Immature natural killer cell (primary cell): ENCODE measurements at regions not wholly inside any gene's neighbourhood (a gene's known extent, or its start where the extent isn't known, plus 50 kb on each side); places are given as distances from the start of the nearest gene placed in this dataset.

Experiments
- DNase-seq, 3 donors: peaks; one replicate each; pipeline ENCODE4 v3.0.0; 2022; ENCODE audit warnings: mixed read lengths in 1 of 3
- H3K27ac Mint-ChIP-seq, 6 donors: one replicate each; pipeline ENCODE4 v1.8.0; 2020; ENCODE audit warnings: mixed read lengths in 6 of 6, mild to moderate bottlenecking in 5 of 6, inconsistent platforms in 4 of 6, moderate library complexity in 3 of 6
- H3K27me3 Mint-ChIP-seq, 3 donors: one replicate each; pipeline ENCODE4 v1.8.0; 2020 to 2021; ENCODE audit warnings: low read depth in 3 of 3, mild to moderate bottlenecking in 3 of 3, mixed read lengths in 3 of 3, moderate library complexity in 3 of 3, inconsistent platforms in 1 of 3
- H3K36me3 Mint-ChIP-seq, 3 donors: one replicate each; pipeline ENCODE4 v1.8.0; 2020; ENCODE audit warnings: mixed read lengths in 3 of 3, inconsistent platforms in 2 of 3, mild to moderate bottlenecking in 2 of 3
- H3K4me1 Mint-ChIP-seq, 2 donors: one replicate each; pipeline ENCODE4 v1.8.0; 2020; ENCODE audit warnings: inconsistent platforms in 2 of 2, mild to moderate bottlenecking in 2 of 2, mixed read lengths in 2 of 2, moderate library complexity in 1 of 2
- H3K4me3 Mint-ChIP-seq, 5 donors: one replicate each; pipeline ENCODE4 v1.8.0; 2020; ENCODE audit warnings: mild to moderate bottlenecking in 5 of 5, mixed read lengths in 5 of 5, inconsistent platforms in 3 of 5, moderate library complexity in 3 of 5
- H3K9me3 Mint-ChIP-seq, 6 donors: one replicate each; pipeline ENCODE4 v1.8.0; 2020; ENCODE audit warnings: mild to moderate bottlenecking in 6 of 6, mixed read lengths in 6 of 6, inconsistent platforms in 4 of 6, moderate library complexity in 3 of 6

- DNase-seq, result no peak
- Mint-ChIP-seq H3K9me3 (peaks cover 0 to 11% (median 3%) of the 10 kb centered on the region in 6 donors), H3K4me3 (no peak overlapping the region), H3K27me3 (no peaks in the 10 kb centered on the region), H3K4me1 (no peaks in the 10 kb centered on the region), H3K36me3 (no peaks in the 10 kb centered on the region), H3K27ac (no peak overlapping the region)
Measured at GRCh38 chr9:118331622-118332045, 627.4 kb downstream of the TLR4 start.

GRCh38 chr9:118336250-118336942 lies 632.2 kb downstream of the TLR4 start:
- no peak for DNase-seq
- no peak overlapping the region for H3K27ac Mint-ChIP-seq
- no peaks in the 10 kb centered on the region for H3K4me1 Mint-ChIP-seq
- H3K36me3 Mint-ChIP-seq, result no peaks in the 10 kb centered on the region
- peaks cover 0 to 11% (median 3%) of the 10 kb centered on the region in 6 donors for H3K9me3 Mint-ChIP-seq
- H3K4me3 Mint-ChIP-seq, result no peak overlapping the region
- peaks cover 0 to 2% (median 0%) of the 10 kb centered on the region in 3 donors for H3K27me3 Mint-ChIP-seq

GRCh38 chr9:118336943-118337330 lies 632.7 kb downstream of the TLR4 start:
- no peak for DNase-seq

GRCh38 chr9:118360036-118360435 lies 655.8 kb downstream of the TLR4 start:
- H3K9me3 Mint-ChIP-seq, result peaks cover 0 to 19% (median 3%) of the 10 kb centered on the region in 6 donors
- no peaks in the 10 kb centered on the region for H3K27me3 Mint-ChIP-seq
- H3K4me1 Mint-ChIP-seq, result no peaks in the 10 kb centered on the region
- no peak overlapping the region for H3K27ac Mint-ChIP-seq
- no peak for DNase-seq
- H3K4me3 Mint-ChIP-seq, result no peak overlapping the region
- H3K36me3 Mint-ChIP-seq, result no peaks in the 10 kb centered on the region

More at GRCh38 chr9:118336943-118337330, 632.7 kb downstream of the TLR4 start:
- Mint-ChIP-seq H3K4me1 (no peaks in the 10 kb centered on the region), H3K4me3 (no peak overlapping the region), H3K9me3 (peaks cover 0 to 7% (median 2%) of the 10 kb centered on the region in 6 donors), H3K27ac (no peak overlapping the region), H3K27me3 (peaks cover 0 to 2% (median 0%) of the 10 kb centered on the region in 3 donors), H3K36me3 (no peaks in the 10 kb centered on the region)

- Mint-ChIP-seq H3K36me3 (no peaks in the 10 kb centered on the region), H3K9me3 (peaks cover 0 to 19% (median 6%) of the 10 kb centered on the region in 6 donors), H3K4me1 (no peaks in the 10 kb centered on the region), H3K4me3 (no peak overlapping the region), H3K27ac (no peak overlapping the region), H3K27me3 (no peaks in the 10 kb centered on the region)
- no peak for DNase-seq
Measured at GRCh38 chr9:118362123-118362522, 657.9 kb downstream of the TLR4 start.

- Mint-ChIP-seq H3K27me3 (no peaks in the 10 kb centered on the region), H3K36me3 (no peaks in the 10 kb centered on the region), H3K4me3 (no peak overlapping the region), H3K9me3 (peaks cover 0 to 19% (median 6%) of the 10 kb centered on the region in 6 donors), H3K27ac (no peak overlapping the region), H3K4me1 (no peaks in the 10 kb centered on the region)
- DNase-seq, result no peak
Measured at GRCh38 chr9:118362596-118362995, 658.4 kb downstream of the TLR4 start.

GRCh38 chr9:118364266-118365106 lies 660.3 kb downstream of the TLR4 start:
- Mint-ChIP-seq H3K36me3 (no peaks in the 10 kb centered on the region), H3K4me1 (no peaks in the 10 kb centered on the region), H3K4me3 (no peak overlapping the region), H3K27ac (no peak overlapping the region), H3K27me3 (no peaks in the 10 kb centered on the region), H3K9me3 (peaks cover 0 to 19% (median 6%) of the 10 kb centered on the region in 6 donors)
- DNase-seq, result no peak

- H3K27me3 Mint-ChIP-seq, result no peaks in the 10 kb centered on the region
- no peaks in the 10 kb centered on the region for H3K36me3 Mint-ChIP-seq
- H3K9me3 Mint-ChIP-seq, result peaks cover 0 to 15% (median 5%) of the 10 kb centered on the region in 6 donors
- H3K4me1 Mint-ChIP-seq, result no peaks in the 10 kb centered on the region
- H3K27ac Mint-ChIP-seq, result no peak overlapping the region
- H3K4me3 Mint-ChIP-seq, result no peak overlapping the region
- no peak for DNase-seq
Measured at GRCh38 chr9:118366228-118366627, 662.0 kb downstream of the TLR4 start.

GRCh38 chr9:118367383-118367782 lies 663.2 kb downstream of the TLR4 start:
- H3K4me1 Mint-ChIP-seq, result no peaks in the 10 kb centered on the region
- no peaks in the 10 kb centered on the region for H3K36me3 Mint-ChIP-seq
- peaks cover 0 to 14% (median 3%) of the 10 kb centered on the region in 6 donors for H3K9me3 Mint-ChIP-seq
- DNase-seq, result no peak
- H3K27me3 Mint-ChIP-seq, result no peaks in the 10 kb centered on the region
- no peak overlapping the region for H3K4me3 Mint-ChIP-seq
- H3K27ac Mint-ChIP-seq, result no peak overlapping the region

- Mint-ChIP-seq H3K4me3 (no peak overlapping the region), H3K27ac (no peak overlapping the region), H3K36me3 (no peaks in the 10 kb centered on the region), H3K4me1 (no peaks in the 10 kb centered on the region), H3K27me3 (no peaks in the 10 kb centered on the region), H3K9me3 (peaks cover 0 to 10% (median 4%) of the 10 kb centered on the region in 6 donors)
- no peak for DNase-seq
Measured at GRCh38 chr9:118384531-118385100, 680.4 kb downstream of the TLR4 start.

GRCh38 chr9:118395415-118395814 lies 691.2 kb downstream of the TLR4 start:
- H3K4me3 Mint-ChIP-seq, result no peak overlapping the region
- no peak for DNase-seq
- no peaks in the 10 kb centered on the region for H3K36me3 Mint-ChIP-seq
- H3K27ac Mint-ChIP-seq, result no peak overlapping the region
- H3K4me1 Mint-ChIP-seq, result no peaks in the 10 kb centered on the region
- H3K27me3 Mint-ChIP-seq, result peaks cover 0 to 1% (median 0%) of the 10 kb centered on the region in 3 donors
- H3K9me3 Mint-ChIP-seq, result peaks cover 0 to 38% (median 5%) of the 10 kb centered on the region in 6 donors

- DNase-seq, result no peak
- Mint-ChIP-seq H3K4me1 (no peaks in the 10 kb centered on the region), H3K36me3 (no peaks in the 10 kb centered on the region), H3K27ac (no peak overlapping the region), H3K4me3 (no peak overlapping the region), H3K27me3 (no peaks in the 10 kb centered on the region), H3K9me3 (peaks cover 0 to 10% (median 2%) of the 10 kb centered on the region in 6 donors)
Measured at GRCh38 chr9:118401546-118401945, 697.3 kb downstream of the TLR4 start.

- peaks cover 0 to 19% (median 0%) of the 10 kb centered on the region in 6 donors for H3K9me3 Mint-ChIP-seq
- peaks cover 0 to 3% (median 1%) of the 10 kb centered on the region in 3 donors for H3K27me3 Mint-ChIP-seq
- DNase-seq, result no peak
- H3K27ac Mint-ChIP-seq, result no peak overlapping the region
- no peaks in the 10 kb centered on the region for H3K4me1 Mint-ChIP-seq
- no peaks in the 10 kb centered on the region for H3K36me3 Mint-ChIP-seq
- H3K4me3 Mint-ChIP-seq, result no peak overlapping the region
Measured at GRCh38 chr9:118414676-118415075, 710.5 kb downstream of the TLR4 start.
